H1 (cell line): ENCODE measurements at regions not wholly inside any gene's neighbourhood (a gene's known extent, or its start where the extent isn't known, plus 50 kb on each side); places are given as distances from the start of the nearest gene placed in this dataset.

Experiments used
- BRCA1 ChIP-seq: IDR thresholded peaks from 2 replicates; pipeline ENCODE4 v1.6.1; 2012; ENCODE audit warnings: low read depth, low read length, improper control_type of control experiment
- CHD1 ChIP-seq: IDR thresholded peaks from 2 replicates; pipeline ENCODE4 v1.6.1; 2012; ENCODE audit warnings: low read depth, low read length, improper control_type of control experiment
- EZH2 ChIP-seq: fragments of 200-600 bp; sonication (generic); IDR thresholded peaks from 2 replicates; pipeline ENCODE4 v1.7.1; 2012; ENCODE audit warnings: low read depth, mild to moderate bottlenecking, moderate library complexity, low read length, inconsistent platforms; ENCODE audit not compliant: severe bottlenecking
- NRF1 ChIP-seq: IDR thresholded peaks from 2 replicates; pipeline ENCODE4 v1.6.1; 2011; ENCODE audit warnings: mild to moderate bottlenecking, low read depth, low read length, improper control_type of control experiment
- POLR2A ChIP-seq, 2 experiments: IDR thresholded peaks; 1 replicate in 1 of 2; 2 replicates in 1 of 2; pipeline ENCODE4 v1.6.1; 2011; ENCODE audit warnings: low read depth in 2 of 2, low read length in 2 of 2, mild to moderate bottlenecking in 2 of 2; ENCODE audit errors: control extremely low read depth in 1 of 2
- RNF2 ChIP-seq: fragments of 200-900, 300-1000 bp; sonication (generic); IDR thresholded peaks from 2 replicates; pipeline ENCODE4 v1.7.1; 2016; ENCODE audit warnings: borderline replicate concordance, low read depth, mild to moderate bottlenecking, antibody characterized with exemption, low read length; ENCODE audit not compliant: poor library complexity, severe bottlenecking; ENCODE audit errors: missing control alignments
- SRF ChIP-seq: IDR thresholded peaks from 2 replicates; pipeline ENCODE4 v1.6.1; 2011; ENCODE audit warnings: mild to moderate bottlenecking, low read depth, low read length, moderate library complexity
- TF ChIP-seq, protein P1 (sequence below), 3 experiments: IDR thresholded peaks; 1 replicate in 2 of 3; 2 replicates in 1 of 3; pipeline versions ENCODE4 v1.5.1 to v1.6.1; 2011; ENCODE audit warnings: low read length in 3 of 3, mild to moderate bottlenecking in 3 of 3, inconsistent platforms in 2 of 3, low read depth in 1 of 3, moderate library complexity in 1 of 3; ENCODE audit not compliant: insufficient read depth in 1 of 3; ENCODE audit errors: control extremely low read depth in 1 of 3

DNA sequence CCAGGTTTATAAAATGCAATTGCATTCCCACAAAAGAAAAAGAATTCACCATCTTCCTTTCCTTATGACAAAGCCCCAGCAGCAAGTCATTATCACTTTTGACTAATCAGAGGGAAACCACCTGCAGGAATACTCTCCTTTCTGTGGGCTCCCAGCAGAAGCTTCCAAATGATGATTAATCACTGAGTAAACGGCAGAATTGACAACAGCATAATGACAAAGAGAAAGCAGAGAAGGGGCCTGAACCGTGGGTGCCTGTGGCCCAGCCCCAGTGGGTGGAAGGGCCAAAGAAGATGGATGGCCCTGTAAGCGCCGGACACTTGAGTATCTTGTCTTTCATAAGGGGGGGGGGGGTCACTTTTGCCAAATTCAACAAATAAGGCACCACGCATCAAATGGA is 152.4 kb upstream of the NRBF2 start:
- no peak for TF ChIP-seq NRF1
- TF ChIP-seq, protein P1, sequence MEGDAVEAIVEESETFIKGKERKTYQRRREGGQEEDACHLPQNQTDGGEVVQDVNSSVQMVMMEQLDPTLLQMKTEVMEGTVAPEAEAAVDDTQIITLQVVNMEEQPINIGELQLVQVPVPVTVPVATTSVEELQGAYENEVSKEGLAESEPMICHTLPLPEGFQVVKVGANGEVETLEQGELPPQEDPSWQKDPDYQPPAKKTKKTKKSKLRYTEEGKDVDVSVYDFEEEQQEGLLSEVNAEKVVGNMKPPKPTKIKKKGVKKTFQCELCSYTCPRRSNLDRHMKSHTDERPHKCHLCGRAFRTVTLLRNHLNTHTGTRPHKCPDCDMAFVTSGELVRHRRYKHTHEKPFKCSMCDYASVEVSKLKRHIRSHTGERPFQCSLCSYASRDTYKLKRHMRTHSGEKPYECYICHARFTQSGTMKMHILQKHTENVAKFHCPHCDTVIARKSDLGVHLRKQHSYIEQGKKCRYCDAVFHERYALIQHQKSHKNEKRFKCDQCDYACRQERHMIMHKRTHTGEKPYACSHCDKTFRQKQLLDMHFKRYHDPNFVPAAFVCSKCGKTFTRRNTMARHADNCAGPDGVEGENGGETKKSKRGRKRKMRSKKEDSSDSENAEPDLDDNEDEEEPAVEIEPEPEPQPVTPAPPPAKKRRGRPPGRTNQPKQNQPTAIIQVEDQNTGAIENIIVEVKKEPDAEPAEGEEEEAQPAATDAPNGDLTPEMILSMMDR (IDR thresholded peaks at IDR 0.05; ENCODE audit: control extremely low read depth in 1 of 3, insufficient read depth in 1 of 3, low read depth in 1 of 3, low read length in 3 of 3) = no peak
- TF ChIP-seq CHD1 = no peak
- TF ChIP-seq EZH2 = no peak
- TF ChIP-seq POLR2A (IDR thresholded peaks at IDR 0.05; ENCODE audit: control extremely low read depth in 1 of 2, low read depth in 2 of 2, low read length in 2 of 2) = no peak
- TF ChIP-seq SRF = no peak
- TF ChIP-seq BRCA1 = no peak
- no peak for TF ChIP-seq RNF2
